ENCODE measurements at regions not wholly inside any gene's neighbourhood (a gene's known extent, or its start where the extent isn't known, plus 50 kb on each side); places are given as distances from the start of the nearest gene placed in this dataset.

DNA sequence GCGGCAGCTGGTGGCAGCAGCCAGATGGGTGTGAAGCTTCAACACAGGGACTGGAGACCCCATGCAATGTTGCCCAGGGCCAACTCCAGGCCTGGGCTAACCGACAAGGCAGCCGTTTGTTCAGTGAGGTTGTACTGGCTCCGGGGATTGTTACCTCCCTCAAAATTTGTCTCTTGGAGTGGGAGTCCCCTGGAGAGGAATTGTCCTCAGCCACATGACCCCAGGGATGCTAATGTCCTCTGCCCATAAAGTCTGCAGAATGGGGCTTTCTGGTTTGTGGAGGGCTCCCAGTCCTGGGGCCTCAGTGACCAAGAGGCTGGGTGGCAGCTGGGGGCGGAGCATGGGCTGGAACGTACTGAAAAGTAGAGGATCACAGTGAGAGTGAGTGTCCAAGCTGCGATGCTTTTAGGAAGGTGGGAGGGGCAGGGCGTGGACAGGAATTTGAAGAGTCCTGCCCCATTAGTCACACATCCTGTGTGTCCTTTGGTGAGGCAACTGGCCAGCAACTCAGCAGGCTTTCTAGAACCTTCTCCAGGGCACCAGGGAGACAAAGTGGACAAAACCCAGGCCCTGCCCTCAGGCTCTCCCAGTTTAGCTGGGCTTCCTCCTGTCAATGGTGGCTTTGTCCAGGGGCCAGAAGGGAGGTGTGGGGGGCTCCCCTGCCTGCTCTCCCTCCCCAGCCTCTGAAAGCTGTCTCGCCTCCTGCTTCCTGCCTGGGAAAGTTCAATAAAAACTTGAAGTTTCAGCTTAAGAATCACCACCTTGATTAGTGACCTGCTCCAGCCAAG lies 114.0 kb downstream of the NSG2 start:
- no peak for TF ChIP-seq EZH2phosphoT487 (IDR thresholded peaks at IDR 0.05; ENCODE audit: borderline replicate concordance)
- TF ChIP-seq, protein P1, sequence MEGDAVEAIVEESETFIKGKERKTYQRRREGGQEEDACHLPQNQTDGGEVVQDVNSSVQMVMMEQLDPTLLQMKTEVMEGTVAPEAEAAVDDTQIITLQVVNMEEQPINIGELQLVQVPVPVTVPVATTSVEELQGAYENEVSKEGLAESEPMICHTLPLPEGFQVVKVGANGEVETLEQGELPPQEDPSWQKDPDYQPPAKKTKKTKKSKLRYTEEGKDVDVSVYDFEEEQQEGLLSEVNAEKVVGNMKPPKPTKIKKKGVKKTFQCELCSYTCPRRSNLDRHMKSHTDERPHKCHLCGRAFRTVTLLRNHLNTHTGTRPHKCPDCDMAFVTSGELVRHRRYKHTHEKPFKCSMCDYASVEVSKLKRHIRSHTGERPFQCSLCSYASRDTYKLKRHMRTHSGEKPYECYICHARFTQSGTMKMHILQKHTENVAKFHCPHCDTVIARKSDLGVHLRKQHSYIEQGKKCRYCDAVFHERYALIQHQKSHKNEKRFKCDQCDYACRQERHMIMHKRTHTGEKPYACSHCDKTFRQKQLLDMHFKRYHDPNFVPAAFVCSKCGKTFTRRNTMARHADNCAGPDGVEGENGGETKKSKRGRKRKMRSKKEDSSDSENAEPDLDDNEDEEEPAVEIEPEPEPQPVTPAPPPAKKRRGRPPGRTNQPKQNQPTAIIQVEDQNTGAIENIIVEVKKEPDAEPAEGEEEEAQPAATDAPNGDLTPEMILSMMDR (conservative IDR thresholded peaks at IDR 0.05; ENCODE audit: low read length) = no peak

All from Loucy (cell line).